Heart right ventricle (tissue), 16 donors: ENCODE measurements at regions not wholly inside any gene's neighbourhood (a gene's known extent, or its start where the extent isn't known, plus 50 kb on each side); places are given as distances from the start of the nearest gene placed in this dataset.

Source experiments
- ATAC-seq, 8 donors: fragments of 200-7000 bp; cut with Tn5 transposase; one replicate each; pipeline ENCODE4 v1.9.1; 2020; ENCODE audit warnings: mild to moderate bottlenecking in 8 of 8, moderate library complexity in 8 of 8, moderate number of reproducible peaks in 1 of 8
- DNase-seq, 2 donors: peaks; one replicate each; pipeline ENCODE4 v3.0.0-alpha.2; 2020
- H3K27ac ChIP-seq, 10 donors: fragments of 200-600 bp; sonication (generic) in 2 of 10; one replicate each; pipeline versions ENCODE4 v1.5.0 to v1.8.0; 2020 to 2022; ENCODE audit warnings: mild to moderate bottlenecking in 3 of 10
- H3K27me3 ChIP-seq, 7 donors: fragments of 200-600 bp; one replicate each; pipeline ENCODE4 v1.8.0; 2021 to 2022; ENCODE audit warnings: mild to moderate bottlenecking in 2 of 7
- H3K36me3 ChIP-seq, 9 donors: fragments of 200-600 bp; sonication (generic) in 1 of 9; one replicate each; pipeline versions ENCODE4 v1.5.0 to v1.8.0; 2020 to 2022; ENCODE audit warnings: mild to moderate bottlenecking in 2 of 9
- H3K4me1 ChIP-seq, 9 donors: fragments of 200-600 bp; sonication (generic) in 1 of 9; one replicate each; pipeline versions ENCODE4 v1.5.0 to v1.8.0; 2020 to 2022; ENCODE audit warnings: mild to moderate bottlenecking in 4 of 9
- H3K4me3 ChIP-seq, 10 donors: fragments of 200-600 bp; sonication (generic) in 2 of 10; one replicate each; pipeline versions ENCODE4 v1.5.0 to v1.8.0; 2020 to 2022; ENCODE audit warnings: mild to moderate bottlenecking in 7 of 10, moderate library complexity in 2 of 10
- H3K9me3 ChIP-seq, 11 donors: fragments of 200-600 bp in 10 of 11; sonication (generic) in 2 of 11; one replicate each; pipeline versions ENCODE4 v1.5.0 to v1.8.0; 2013 to 2022; ENCODE audit warnings: mild to moderate bottlenecking in 2 of 11, control low read depth in 1 of 11, moderate library complexity in 1 of 11
- CTCF ChIP-seq, 9 donors: fragments of 200-600 bp; sonication (generic) in 2 of 9; IDR thresholded peaks; one replicate each; pipeline versions ENCODE4 v1.5.0 to v1.8.0; 2021 to 2022; ENCODE audit warnings: antibody characterized with exemption in 9 of 9, mild to moderate bottlenecking in 5 of 9, moderate library complexity in 1 of 9
- WGBS, 2 donors: extraction: QIAGEN DNeasy Blood & Tissue Kit; methylation state at CpG; one replicate each; pipeline ENCODE4 v1.1.7; 2013; ENCODE audit warnings: inconsistent platforms in 1 of 2; 5-methylcytosine and 5-hydroxymethylcytosine counted together
- intact Hi-C, 10 donors: fragments of 100-400 bp; cut with DNase I; formaldehyde crosslinking; loops; one replicate each; pipeline versions ENCODE4 v1.11.1 to v1.14.2; 2022
- donor health status: Arrhythmogenic right ventricular cardiomyopathy.
- donor health status: ischemic (EF 13 %, LVEDD 7.1; RV severe dilation, severe dysfunction).
- donor health status: healthy with polysubstance abuse.
- donor health status: DM: no; HTN: yes; CAD: no.
- donor health status: DM: no; HTN: no; CAD: no.
- donor health status: ischemic (EF 25% LVEDD 6.9; RV normal size, moderate dysfunction).
- donor health status: ischemic (EF 25% LVEDD 5.7; RV mildly dilated, moderate dysfunction).
- donor health status: healthy.
- donor health status: DM: yes; HTN: yes; CAD: no.
- donor health status: Ischemic cardiomyopathy.
- donor health status: ischemic (EF 35%, LVEDD 5.7; RV mildly dilated, moderate dysfunction).
- donor health status: nonischemic (EF 11% LVEDD 7.7; RV severe dilation, severe dysfunction).
- donor health status: DM: yes; HTN: yes; CAD: no.
- donor health status: PGD.
- donor health status: ischemic (EF 29% LVEDD 5.4; RV normal size, mild dysfunction).
- donor health status: nonischemic (EF 23%, LVEDD 6.1; RV moderate dilation, normal function).

- H3K36me3 ChIP-seq = no peaks in the 10 kb centered on the region
- no peaks in the 10 kb centered on the region for H3K4me1 ChIP-seq
- no peaks in the 10 kb centered on the region for H3K9me3 ChIP-seq
- intact Hi-C loops = no loop called here
- no peak overlapping the region for H3K4me3 ChIP-seq
- H3K27me3 ChIP-seq = peaks cover 0 to 95% (median 64%) of the 10 kb centered on the region in 7 donors
- TF ChIP-seq CTCF (IDR thresholded peaks at IDR 0.05) = no peak
- ATAC-seq (no peak), DNase-seq (no peak)
- no peak overlapping the region for H3K27ac ChIP-seq
- 62 to 74% methylated on average over 3 of the region's 3 CpGs for WGBS, 2 donors
Observed at GRCh38 chr12:3923021-3923420, 49.8 kb upstream of the PARP11 start.
